Activated CD4-positive, alpha-beta T cell treated with anti-CD3 and anti-CD28 coated beads, Interleukin-2, amount 50 U/mL, for 48 hours (primary cell): ENCODE measurements at regions not wholly inside any gene's neighbourhood (a gene's known extent, or its start where the extent isn't known, plus 50 kb on each side); places are given as distances from the start of the nearest gene placed in this dataset.
"Not testable (repeated sequence)": the region's sequence is repeated elsewhere in the genome, so short reads cannot be mapped to it uniquely, and the experiment has no call there.

Source experiments
- DNase-seq, 2 experiments: peaks; one replicate each; pipeline ENCODE4 v3.0.0-alpha.2; 2020

DNA sequence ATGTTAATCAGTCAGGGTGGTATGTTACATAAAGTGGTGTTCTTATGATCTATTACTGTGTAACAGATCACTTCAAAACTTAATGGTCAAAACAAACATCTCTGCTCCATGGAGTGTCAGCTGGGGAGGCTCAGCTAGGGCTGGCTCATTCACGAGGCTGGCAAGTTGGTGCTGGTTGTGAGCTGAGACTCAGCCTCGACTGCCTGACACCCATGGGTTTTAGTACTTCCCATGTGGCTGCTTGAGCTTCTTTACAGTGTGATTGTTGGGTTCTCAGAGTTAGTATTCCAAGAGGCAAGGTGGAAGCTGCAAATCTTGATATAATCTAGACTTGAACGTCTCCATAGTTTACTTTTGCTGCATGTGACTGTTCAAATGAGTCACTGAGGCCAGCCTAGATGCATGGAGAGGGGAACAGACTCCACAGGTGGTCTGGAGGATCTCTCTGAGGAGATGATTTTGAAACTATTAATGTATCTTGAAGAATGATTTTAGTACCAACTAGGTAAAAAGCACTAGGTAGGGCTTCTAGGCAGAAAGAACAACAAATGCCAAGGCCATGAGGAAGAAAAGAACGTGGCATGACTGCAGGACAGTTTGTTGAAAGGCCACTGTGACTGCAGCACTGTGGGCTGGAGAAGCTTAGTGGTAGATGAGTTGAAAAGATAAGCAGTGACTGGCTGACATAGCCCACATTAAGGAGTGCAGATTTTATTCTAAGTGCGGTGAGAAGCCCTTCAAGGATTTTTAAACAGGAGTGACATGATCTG, 281.1 kb upstream of the PROK2 start:
- no peak for DNase-seq

DNA sequence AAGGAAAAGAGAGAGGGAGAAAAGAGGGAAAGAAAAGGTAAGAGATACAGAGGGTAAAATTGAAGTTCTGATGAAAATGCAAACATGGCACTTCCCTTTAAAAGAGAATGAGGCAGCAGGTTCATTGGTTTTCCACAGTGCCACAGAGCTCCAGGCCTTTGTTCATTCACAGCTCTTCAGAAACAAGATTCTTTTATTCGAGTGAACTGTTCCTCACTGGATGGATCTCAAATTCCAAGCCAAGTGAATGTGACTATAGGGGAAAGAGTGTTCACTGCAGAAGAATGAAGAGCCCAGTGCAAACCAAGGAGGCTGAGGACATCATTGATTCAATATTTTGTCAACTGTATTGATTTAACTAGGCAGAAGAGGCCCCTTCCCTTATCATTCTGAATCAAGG, 280.3 kb upstream of the PROK2 start:
- no peak for DNase-seq

DNA sequence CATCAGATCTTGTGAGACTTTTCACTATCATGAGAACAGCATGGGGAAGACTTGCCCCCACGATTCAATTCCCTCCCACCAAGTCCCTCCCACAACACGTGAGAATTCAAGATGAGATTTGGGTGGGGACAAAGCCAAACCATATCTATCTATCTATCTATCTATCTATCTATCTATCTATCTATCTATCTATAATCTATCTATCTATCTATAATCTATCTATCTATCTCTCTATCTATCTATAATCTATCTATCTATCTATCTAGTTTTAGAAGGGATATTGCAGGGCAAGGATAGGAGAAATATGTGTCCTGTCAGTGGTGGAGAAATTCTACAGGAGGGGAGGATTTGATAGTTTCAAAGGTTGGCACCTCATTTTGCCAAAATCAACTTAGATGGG, 279.8 kb upstream of the PROK2 start:
- not testable (repeated sequence) for DNase-seq

DNA sequence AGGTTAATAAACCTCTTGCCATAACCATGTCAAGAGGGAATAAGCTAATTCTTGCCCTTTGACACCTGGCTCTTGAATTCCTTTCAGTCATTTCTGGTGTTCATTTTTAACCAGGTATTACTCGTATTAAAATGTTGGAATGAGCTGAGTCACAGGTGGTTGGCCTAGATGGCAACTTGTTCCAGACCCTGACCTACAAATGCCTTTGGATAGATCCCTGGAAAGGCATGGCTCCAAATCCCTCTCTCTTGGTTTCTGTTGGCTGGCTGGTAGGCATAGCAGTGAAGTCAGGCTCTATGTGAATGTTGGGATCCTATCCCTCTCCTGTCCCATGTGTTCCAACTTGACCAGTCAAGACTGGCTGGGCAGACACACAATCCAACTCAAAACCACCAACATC, 277.1 kb upstream of the PROK2 start:
- no peak for DNase-seq

DNA sequence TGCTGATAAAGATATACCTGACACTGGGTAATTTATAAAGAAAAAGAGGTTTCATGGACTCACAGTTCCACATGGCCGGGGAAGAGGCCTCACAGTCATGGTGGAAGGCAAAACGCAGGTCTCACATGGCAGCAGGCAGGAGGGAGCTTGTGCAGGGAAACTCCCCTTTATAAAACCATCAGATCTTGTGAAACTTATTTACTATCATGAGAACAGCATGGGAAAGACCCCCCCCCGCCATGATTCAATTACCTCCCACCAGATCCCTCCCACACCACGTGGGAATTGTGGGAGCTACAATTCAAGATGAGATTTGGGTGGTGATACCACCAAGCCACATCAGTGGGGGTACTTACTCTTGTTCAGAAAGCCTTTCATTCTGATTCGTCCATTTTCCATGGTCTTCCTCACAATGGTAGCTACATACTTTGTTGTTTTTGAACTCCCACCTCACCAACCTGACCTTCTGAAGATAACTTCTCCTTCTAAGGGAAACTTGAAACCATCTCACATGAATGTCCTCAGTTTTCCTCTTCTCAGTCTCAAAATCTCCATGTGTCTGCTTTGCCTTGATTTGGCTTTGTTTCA, 275.6 kb upstream of the PROK2 start:
- DNase-seq: no peak

DNA sequence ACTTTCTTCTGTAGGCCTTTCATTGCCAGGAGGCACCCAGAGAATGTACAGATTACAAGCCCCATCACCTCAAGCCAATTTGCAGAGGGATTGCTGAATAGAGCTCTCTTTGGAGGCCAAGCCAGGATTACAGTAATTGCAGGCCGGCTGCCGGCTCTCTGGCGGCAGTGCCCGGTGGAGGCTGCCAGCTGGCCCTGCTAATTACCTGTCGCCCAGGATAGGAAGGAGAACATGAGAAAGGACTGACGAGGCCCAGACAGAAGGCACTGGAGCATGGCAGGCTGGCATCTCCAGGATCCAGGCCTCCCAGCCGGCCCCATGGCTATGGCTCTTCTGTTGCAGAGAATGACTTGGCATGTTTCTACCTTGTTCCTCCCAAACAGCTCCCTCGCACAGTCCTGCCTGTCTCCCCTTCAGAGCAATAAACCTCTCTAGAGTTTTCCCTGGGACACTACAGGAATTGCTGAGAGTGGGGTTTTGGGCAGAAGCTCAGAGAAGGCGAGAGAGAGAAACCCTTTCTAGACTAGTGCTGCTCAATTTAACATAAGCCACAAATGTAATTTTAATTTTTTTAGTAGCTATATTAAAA, 273.6 kb upstream of the PROK2 start:
- no peak for DNase-seq

DNA sequence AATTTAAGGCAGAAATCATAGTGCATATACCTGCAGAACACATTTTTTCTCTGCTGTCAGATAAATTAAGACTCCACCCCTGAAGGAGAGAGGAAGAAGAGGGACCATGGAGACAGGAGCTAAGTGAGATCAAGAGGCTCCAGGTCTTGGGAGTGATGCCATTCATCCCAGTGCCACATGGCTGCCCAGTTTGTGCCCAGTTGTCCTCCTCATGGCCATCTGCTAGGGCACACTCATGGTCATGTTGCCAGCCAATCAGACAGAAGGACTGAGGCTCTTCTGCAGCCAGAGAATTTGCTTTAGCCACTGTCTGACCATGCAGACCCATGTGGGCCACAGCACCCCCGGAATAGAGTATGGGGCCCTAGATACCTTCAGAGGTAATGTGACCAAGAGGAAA, 270.5 kb upstream of the PROK2 start:
- no peak for DNase-seq

DNA sequence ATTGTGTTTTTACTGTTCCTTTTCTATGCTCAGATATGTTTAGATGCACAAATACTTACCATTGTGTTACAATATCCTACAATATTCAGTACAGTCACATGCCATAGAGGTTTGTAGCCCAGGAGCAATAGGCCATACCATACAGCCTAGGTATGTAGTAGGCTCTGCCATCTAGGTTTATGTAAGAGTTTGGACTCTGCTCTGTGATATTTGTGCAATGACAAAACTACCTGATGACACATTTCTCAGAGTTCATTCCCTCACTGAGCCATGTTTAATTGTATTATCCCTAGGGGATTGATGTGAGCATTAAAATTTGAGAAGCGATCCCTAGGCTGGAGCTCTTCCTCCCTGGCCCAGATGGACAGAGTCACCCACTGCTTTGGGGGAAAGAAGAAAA, 270.0 kb upstream of the PROK2 start:
- no peak for DNase-seq

DNA sequence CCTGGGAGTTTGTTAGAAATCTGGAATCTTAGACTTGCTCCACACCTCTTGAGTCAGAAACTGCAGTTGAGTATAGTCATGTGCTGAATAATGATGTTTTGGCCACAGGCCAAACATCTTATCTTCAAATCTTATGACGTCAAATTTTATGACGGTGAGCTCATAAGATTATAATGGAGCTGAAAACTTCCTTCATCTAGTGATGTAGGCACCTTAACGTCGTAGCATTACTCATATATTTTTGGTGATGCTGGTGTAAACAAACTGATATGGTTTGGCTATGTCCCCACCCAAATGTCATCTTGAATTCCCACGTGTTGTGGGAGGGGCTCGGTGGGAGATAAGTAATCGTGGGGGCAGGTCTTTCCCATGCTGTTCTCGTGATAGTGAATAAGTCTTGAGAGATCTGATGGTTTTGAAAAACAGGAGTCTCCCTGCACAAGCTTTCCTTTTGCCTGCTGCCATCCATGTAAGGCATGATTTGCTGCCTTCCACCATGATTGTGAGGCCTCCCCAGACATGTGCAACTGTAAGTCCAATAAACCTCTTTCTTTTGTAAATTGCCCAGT, 268.0 kb upstream of the PROK2 start:
- no peak for DNase-seq

DNA sequence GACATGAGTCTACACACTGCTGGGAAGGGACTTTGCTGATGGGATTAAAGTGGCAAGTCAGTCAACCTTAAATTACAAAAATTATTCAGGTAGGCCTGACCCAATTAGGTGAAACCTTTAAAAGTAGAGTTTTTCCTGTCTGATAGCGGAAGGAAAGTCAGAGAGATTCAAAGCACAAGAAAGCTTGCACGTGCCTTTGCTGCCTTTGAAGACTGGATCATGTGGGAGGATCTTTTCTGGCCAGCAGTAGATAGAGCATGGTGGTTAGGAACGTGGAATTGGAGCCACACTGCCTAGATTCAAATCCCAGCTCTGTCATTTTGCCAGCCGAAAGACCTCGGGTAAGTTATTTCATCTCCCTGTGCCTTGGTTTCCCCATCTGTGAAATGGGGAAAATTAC, 265.8 kb upstream of the PROK2 start:
- no peak for DNase-seq

DNA sequence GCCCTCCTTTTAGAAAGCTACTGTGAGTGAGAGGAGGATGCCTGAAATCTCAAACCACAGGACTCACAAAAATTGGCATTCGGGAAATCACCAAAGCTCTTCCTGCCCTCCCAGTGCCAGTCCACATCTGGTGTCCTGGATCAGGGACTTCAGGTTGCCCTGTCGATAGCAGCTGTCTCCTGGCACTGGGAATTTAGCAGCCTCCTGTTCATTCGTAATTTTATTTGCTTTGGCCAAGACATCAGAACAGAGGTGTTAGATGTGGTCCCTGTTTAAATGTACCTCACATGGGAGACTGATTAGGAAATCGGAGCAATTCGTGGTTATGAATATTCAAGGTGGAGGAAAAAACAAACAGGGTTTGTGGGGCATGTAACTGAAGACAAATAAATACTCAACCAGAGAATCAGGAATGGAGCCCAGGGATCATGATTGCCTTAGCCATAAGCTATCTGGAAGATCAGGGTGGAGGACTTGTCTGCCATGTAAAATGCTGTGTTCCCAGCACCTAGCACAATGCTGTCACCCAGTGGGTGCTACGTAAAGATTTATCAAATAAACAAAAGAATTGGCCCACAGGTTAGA, 265.2 kb upstream of the PROK2 start:
- DNase-seq: no peak

DNA sequence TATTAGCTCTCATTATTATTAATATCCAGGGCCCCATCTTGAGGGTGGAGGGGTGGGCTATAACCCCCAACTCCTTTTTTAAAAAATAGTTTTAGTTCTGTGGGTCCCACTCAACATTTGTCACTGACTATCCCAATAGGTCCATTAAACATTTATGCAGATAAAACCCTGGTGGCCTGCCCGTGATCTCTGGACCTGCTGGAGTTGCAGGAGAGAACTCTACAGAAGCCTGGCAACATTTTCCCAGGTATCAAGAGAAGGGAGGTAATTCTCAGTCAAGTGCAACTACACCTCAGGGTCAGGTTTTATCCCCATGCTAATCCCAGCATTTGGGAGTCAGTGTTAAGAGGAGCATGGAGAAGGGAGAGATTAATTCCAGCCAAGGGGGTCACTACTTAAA, 264.4 kb upstream of the PROK2 start:
- no peak for DNase-seq

DNA sequence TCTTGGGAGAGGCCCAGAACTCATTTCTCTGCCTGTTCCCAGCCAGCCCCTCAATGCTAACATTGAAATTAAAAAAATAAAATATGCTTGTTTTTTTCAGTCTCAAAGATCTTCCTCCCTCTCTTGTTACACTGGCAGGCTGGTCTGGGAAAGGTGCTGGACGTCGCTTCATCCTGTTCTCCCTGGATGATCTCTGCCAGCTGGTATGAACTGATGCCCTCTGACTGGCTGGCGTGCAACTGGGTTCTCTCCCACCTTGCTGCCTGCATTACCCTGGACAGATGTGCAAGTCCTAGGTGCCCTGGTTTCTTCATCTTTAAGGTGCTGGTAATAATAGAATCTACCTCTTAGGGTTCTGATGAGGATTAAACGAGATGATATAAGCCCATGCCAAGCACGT, 263.9 kb upstream of the PROK2 start:
- no peak for DNase-seq

DNA sequence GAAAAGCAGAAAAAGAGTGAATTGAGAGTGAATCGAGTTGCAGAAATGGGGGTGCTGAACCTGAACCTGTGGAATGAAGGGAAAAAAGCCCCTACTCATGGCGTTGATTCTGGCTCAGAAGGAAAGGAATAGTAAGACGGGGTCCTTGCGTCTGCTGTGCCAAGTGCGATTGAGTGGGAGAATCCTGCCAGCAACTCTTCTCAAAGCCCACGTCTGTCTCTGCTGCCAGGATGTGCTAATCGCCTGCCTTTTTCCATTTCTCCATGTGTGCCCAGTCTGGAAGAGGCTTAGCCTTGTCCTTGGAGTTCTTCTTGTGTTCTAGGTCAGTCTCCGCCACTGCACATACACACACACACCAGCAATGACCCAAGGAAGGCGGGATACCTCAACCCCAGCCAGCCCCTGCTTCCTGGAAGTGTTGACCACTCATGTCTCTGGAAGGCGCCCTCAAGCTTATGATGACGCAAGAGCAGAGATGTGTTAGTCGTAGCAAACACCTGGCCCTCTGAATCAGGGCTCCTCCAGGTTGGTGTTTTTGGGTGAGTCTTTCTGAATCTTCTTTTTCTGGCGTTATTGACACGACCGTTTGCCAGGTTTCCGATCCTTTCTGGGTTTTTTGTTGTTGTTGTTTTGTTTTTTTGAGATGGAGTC, 262.4 kb upstream of the PROK2 start:
- DNase-seq: no peak

DNA sequence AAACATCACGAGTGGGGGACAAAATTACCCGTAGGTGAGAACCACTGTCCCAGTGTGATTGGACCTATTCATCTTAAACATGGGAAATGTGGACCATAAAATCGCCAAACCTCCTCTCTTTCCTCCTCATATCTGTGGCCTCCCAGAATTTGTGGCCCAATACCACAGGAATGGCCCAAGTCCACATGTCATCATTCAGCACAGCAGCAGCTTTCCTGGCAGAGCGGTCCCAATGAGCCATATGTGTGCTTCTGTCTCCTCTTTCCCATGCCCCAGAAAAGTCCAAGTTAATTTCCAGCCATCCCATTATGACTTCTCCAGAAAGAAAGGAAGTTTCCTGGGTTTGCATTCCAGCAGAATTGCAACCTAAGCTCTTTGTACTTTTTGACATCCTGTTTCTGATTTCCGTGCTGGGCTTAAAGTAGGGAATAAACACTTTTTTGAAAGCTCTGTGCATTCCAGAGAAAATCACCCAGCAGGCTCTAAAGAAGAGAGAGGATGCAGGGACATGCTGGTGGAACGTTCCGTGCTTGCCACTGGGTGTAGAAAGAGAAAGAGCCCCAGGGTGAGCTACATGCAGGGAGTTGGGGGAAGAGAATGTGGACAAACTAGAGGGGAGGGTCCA, 259.4 kb upstream of the PROK2 start:
- no peak for DNase-seq

DNA sequence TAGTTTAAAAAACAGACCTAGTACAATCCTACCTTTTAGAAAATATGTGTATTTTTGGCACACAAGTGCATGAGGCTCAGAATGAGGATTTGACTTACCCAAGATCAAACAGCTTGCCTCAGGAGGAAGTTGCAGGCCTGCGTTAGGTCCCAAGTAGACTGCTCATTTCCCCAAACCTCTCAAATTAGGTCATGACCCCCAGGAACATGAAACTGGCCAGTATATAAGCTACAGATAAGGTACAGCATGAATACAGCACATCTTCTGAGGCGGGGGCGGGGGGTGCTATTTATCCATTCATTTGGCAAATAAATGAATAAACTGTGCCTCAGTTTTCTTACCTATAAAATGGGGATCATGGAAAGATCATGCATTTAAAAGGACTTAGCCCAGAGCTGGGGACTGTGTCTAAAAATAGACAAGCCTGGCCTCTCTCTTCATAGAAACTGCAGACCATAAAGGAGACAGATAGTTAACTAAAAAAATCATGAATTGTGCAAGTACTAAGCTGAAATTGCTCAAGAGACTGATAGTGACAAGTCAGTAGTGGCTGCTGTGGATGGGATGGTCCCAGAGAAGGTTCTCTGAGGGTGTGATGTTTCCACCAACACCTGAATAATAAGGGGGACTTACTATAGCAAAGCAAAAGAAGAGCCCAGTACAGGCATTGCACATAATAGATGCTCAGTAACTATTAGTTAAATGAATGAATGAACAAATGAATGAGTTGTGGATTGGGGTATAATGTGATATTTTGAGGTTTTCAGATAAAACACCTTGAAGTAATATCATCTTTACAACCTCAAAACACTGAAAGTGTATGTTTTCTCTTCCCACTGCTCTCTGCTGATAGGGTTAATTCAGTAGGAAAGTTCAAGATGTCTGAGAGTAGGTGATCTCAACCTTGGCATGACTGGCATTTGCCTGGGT, 258.5 kb upstream of the PROK2 start:
- no peak for DNase-seq

DNA sequence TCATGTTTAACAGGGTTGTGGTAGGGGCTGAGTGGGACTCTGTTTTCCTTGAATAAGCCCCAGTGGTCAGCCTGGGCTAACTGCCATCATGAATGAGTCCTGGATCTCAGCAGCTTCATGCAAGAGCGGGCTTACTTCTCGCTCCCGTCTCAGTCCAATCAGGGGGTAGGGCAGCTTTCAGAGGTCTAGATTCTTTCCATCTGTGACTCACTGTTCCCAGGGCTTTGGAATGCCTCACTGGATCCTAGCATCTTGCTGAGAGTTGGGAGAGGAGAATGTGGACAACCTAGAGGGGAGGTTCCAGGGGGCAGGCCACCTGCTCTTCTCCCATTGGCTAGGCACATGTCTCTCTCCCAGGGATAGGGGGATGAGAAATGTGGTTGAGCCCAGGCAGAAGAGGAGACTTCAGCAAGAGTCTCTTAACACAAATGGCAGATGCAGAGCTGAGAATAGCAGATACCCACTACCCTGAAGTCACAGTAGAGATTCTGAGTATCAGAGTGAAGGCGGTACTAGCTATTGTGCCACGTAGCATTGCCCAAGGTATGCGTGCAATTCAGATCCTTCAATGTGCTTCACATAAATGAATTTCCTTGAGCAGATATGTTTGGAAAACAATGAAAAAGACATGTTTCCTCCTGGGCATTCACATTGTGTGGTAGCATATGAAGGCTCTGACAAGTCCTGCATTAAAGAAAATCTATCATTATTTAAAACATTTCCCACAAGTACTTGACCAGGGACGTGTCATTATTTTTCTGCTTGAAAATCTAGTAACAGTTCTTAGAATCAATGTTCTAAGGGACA, 257.7 kb upstream of the PROK2 start:
- no peak for DNase-seq

DNA sequence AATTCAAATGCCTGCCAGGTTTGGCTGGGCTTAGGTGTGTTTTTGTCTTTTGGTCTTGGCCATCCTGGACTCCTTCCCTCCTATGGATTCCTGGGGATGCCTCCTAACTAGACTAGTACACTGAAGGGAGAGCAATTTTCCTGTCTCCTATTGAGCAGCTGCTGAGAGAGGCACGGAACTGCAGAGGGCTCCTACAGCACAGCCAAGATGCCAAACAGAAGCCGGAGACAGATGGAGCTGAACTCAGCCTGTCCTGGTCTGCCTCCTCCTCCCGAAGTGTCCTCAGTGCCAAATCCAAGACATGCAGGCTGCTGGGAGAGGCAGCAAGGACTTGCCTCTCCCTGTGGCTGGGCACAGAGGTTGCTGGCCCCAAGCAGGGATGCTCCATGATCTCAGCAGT, 256.6 kb upstream of the PROK2 start:
- DNase-seq: no peak

DNA sequence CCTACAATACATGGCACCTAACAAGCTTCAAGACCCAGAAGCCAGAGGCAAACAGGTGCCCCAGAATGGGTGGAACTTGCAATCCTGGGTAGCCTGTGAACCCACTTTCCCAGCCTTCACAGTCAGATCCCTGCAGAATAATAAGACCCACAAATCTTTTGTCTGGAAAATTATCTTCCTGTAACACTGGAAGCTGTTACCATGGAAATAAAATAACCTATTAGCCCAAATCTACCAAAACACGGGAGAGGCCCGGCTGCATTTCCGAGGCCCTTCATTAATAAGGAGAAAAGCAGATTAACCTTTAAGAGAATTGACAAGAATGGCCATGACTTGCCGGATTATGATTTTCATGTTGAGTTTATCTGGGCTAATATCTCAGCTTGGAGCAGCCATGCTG, 256.1 kb upstream of the PROK2 start:
- no peak for DNase-seq

DNA sequence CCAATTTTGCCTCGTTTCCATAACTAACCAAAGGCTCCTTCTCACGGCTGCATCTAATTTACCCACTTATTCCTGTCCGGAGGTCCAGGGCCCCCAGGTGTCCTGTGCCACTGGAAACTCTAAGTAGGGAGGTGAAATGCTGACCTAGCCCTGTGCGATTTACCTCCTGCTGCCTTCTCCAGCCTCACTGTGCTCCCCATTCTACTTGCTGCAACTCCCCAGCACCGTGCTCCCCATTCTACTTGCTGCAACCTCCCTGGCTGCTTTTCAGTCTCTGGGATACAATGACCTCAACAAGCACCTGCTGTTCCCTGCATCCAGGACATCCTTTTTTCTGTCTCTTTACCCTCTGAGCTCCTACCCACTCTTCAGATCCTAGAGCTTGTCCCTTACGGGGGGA, 254.7 kb upstream of the PROK2 start:
- DNase-seq: no peak

DNA sequence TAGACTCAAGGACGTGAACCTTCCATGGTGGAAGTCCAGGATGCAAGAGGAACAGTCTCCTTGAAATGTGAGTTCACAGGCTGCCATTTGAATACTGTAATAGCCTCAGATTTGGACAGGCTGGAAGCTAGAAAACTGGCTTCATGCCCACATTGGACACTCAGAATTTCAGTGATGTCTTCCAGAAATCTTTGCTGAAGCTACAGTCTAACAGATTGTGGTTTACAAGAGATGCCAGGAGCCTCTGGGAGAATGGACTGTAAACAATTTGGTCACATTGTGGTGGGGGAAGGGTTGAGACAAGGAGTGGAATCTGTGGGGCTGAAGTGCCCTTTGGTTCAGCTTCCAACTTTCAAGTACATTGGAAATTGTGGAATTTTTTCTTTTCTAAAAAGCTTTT, 252.0 kb upstream of the PROK2 start:
- no peak for DNase-seq
